GM19240 (cell line): ENCODE measurements at regions not wholly inside any gene's neighbourhood (a gene's known extent, or its start where the extent isn't known, plus 50 kb on each side); places are given as distances from the start of the nearest gene placed in this dataset.

ENCODE experiments used
- DNase-seq: peaks from one replicate; pipeline ENCODE4 v3.0.0; 2011; ENCODE audit warnings: low spot score; ENCODE audit not compliant: insufficient read length

- DNase-seq = no peak
These were observed 151.4 kb downstream of the RPS24 start for GRCh38 chr10:78184851-78185692.

DNA sequence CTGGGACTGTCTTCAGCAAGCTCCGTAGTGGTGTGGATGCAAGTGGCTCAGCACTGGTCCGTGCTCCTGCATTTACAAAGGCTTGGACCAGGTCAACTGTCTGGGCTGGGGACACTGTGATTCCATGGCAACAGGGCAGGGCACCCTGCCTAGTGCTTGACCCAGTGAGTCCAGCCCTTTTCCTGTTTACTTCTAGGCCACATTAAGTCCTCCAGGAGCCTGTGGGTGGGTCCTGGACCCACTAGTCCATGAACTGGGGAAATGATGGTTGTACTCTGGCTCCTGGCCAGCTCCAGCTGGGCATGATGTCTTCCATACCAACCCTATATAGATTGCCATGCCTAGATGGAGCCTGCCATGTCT, 152.0 kb downstream of the RPS24 start:
- DNase-seq = no peak

DNA sequence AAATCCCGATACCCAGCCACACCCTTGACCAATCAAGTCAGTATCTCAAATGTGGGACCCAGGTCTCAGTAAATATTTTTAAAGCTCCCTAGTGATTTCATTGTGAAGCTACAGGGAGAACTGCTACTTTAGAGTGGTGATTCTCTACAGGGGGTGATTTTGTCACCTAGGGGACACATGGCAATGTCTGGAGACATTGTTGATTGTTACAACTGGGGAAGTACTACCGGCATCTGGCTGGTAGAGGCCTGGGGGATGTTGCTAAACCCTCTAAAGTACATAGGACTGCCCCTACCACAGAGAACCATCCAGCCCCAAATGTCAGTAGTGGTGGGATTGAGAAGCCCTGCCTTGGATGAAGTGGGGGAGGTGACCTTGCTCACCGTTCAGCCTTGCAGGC, 152.9 kb downstream of the RPS24 start:
- no peak for DNase-seq

- DNase-seq = no peak
These were observed 153.7 kb downstream of the RPS24 start for GRCh38 chr10:78187371-78187770.

DNA sequence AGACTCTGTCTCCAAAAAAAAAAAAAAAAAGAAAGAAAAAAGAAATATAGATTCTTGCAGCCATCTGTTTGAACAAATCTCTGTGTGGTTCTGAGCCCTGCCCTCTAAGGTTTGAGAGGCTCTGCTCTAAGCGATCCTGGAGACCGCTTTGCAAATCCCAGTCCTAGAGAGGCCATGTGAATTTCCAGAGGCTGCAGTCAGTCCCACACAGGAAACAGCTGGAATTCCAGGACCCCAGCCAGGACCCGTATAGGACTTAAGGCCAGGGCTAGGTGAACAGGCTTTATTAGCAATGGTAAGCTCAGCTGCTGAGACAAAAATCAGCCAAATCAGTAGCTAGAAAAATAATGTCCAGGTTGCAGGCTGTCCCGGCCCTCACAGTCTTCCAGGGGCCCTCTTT, 154.8 kb downstream of the RPS24 start:
- no peak for DNase-seq

GRCh38 chr10:78190051-78190825, 156.6 kb downstream of the RPS24 start:
- DNase-seq = no peak

DNA sequence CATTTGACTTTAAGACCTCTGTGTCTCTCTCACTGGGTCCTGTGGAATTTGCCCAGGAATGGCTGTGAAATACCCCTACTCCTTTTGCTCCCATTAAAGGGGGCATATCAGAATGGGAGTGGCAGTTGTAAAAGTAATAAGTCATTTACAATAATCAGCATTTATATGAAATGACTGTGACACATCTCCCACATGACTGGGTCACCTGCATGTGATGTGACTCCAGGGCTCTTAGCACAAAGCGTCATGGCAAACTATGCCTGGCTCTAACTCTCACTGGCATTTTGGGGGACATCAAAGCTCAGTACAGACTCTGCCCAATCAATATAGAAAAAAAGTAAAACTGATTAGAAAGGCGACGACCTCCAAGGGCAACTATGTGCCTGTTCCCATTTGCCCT, 157.6 kb downstream of the RPS24 start:
- DNase-seq = no peak

DNA sequence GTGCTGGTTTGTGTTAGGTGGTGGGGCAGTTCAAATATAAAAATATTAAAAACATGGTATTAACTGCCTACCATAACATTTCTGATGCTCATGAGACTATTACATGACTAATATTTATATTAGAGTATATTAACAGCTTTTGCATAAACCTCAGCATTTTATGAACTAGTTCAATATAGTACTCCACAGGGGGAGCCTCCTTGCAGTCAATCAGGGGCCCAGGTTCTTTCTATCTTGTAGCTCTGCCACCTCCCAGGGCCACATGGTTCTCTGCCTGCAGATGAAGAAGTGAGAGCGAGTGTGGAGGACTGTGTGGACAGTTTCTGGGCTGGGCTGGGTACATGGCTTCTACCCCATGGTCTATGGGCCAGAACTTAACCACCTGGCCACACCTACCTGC, 159.5 kb downstream of the RPS24 start:
- DNase-seq = no peak

- no peak for DNase-seq
These were observed 160.4 kb downstream of the RPS24 start for GRCh38 chr10:78194050-78194449.

- no peak for DNase-seq
These were observed 161.1 kb downstream of the RPS24 start for GRCh38 chr10:78194539-78195402.

GRCh38 chr10:78196396-78196795, 162.7 kb downstream of the RPS24 start:
- no peak for DNase-seq

DNA sequence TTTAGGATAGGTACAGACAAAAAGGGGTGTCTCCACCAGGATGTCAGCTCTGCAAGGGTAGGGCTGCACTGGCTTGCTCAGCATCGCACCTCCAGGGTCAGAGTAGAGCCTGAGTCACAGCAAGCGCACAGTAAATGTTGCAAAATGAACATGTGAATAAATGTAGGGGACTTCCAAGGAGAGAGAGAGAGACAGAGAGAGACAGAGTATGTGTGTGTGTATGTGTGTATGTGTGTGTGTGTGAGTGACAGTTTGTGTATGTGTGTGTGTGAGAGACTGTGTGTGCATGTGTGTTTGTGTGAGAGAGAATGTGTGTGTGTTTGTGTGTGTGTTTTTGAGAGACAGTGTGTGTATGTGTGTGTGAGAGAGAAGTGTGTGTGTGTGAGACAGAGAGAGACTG, 163.3 kb downstream of the RPS24 start:
- DNase-seq = no peak

GRCh38 chr10:78197628-78198272, 164.1 kb downstream of the RPS24 start:
- DNase-seq = no peak

GRCh38 chr10:78199005-78199725, 165.5 kb downstream of the RPS24 start:
- DNase-seq = no peak

- DNase-seq = no peak
These were observed 166.1 kb downstream of the RPS24 start for GRCh38 chr10:78199759-78200158.

DNA sequence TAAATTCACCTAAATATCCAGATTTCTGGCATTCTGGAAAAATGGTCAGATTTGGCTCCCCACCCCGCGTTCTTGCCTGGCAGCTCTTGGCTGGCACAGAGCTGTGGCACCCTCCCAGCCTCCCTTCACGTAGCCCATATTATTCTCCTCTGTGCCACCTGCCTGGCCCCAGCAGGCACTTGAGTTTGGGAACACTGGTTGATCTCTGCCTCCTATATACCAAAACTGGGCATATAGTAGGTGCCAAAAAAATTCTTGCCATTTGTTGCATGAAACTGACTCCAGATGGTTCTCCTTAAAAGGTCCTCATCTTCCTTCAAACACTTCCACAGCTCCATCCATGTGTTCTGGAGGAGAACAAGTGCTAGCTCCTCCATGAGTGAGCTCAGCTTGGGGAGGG, 167.0 kb downstream of the RPS24 start:
- DNase-seq = no peak

- no peak for DNase-seq
These were observed 168.7 kb downstream of the RPS24 start for GRCh38 chr10:78202386-78202785.

- no peak for DNase-seq
These were observed 170.5 kb downstream of the RPS24 start for GRCh38 chr10:78203915-78204818.

DNA sequence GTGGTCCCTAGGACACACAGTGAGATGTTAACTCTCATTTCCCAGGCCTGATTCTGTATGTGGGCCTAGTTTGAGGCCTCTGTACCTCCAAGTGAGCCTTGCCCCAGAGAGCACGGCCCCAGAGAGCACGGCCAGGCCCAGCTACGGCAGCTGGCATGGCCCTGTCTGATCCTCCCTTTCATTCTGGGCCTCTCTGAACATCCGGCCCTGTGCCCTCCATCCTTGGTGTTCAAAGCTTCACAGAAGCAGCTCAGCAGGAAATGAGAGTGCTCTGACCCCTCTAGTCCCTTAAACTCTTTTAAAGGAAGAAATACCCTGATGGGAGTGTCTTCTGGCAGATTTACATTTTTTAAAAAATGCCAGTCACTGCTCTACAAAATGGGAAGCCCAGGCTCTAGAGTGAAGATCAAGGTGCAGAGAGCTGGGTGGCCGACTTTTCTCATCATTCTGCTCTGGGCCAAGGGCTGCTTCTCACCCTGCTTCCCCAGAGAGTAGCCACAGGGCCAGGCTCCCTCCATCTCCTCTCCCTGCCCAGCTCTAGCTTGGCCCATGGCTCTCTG, 171.9 kb downstream of the RPS24 start:
- DNase-seq = no peak
